Activated CD4-positive, alpha-beta T cell treated with anti-CD3 and anti-CD28 coated beads, Interleukin-2, amount 10 ng/mL, durations not matched to agents 24 days and 14 days (primary cell): ENCODE measurements at regions not wholly inside any gene's neighbourhood (a gene's known extent, or its start where the extent isn't known, plus 50 kb on each side); places are given as distances from the start of the nearest gene placed in this dataset.
"Not testable (repeated sequence)": the region's sequence is repeated elsewhere in the genome, so short reads cannot be mapped to it uniquely, and the experiment has no call there.

Source experiments
- DNase-seq: peaks from one replicate; pipeline ENCODE4 v3.0.0; 2022
- H3K27ac Mint-ChIP-seq: one replicate; pipeline ENCODE4 v1.8.0; 2022; ENCODE audit warnings: mild to moderate bottlenecking, mixed read lengths
- H3K27me3 Mint-ChIP-seq: one replicate; pipeline ENCODE4 v1.8.0; 2022; ENCODE audit warnings: mixed read lengths
- H3K36me3 Mint-ChIP-seq: one replicate; pipeline ENCODE4 v1.8.0; 2022; ENCODE audit warnings: low read depth, mild to moderate bottlenecking, mixed read lengths
- H3K4me1 Mint-ChIP-seq: one replicate; pipeline ENCODE4 v1.8.0; 2021; ENCODE audit warnings: mixed read lengths
- H3K4me3 Mint-ChIP-seq: one replicate; pipeline ENCODE4 v1.8.0; 2022; ENCODE audit warnings: mild to moderate bottlenecking, moderate library complexity, mixed read lengths
- H3K9me3 Mint-ChIP-seq: one replicate; pipeline ENCODE4 v1.8.0; 2021; ENCODE audit warnings: mixed read lengths
- intact Hi-C: fragments of 100-400 bp; cut with micrococcal nuclease; formaldehyde crosslinking; loops from one replicate; pipeline ENCODE4 v1.15.1; 2023

DNA sequence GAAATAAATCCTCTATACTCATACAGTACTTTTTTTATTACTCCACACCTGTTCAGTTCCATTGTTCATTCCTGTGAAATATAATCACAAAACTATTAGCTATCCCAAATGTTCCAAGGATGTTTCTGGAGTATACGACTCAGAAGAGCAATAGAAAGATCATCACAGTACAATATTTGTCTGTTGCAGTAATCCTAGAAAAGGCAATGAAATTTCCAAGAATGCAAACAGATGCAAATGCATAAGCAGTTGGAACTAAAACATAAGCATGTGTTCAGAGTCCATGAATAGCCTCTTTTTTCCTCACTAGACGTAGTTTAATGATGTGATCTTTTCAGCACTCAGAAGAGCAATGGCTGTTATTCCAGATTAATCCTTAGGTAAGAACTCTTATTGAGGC is 55.2 kb downstream of the RTL3 start:
- H3K27ac Mint-ChIP-seq, result no peak overlapping the region
- DNase-seq, result no peak
- no peaks in the 10 kb centered on the region for H3K27me3 Mint-ChIP-seq
- peaks cover 13% of the 10 kb centered on the region for H3K9me3 Mint-ChIP-seq
- no peaks in the 10 kb centered on the region for H3K4me1 Mint-ChIP-seq
- intact Hi-C loops, result no loop called here
- no peaks in the 10 kb centered on the region for H3K36me3 Mint-ChIP-seq
- H3K4me3 Mint-ChIP-seq, result no peak overlapping the region

DNA sequence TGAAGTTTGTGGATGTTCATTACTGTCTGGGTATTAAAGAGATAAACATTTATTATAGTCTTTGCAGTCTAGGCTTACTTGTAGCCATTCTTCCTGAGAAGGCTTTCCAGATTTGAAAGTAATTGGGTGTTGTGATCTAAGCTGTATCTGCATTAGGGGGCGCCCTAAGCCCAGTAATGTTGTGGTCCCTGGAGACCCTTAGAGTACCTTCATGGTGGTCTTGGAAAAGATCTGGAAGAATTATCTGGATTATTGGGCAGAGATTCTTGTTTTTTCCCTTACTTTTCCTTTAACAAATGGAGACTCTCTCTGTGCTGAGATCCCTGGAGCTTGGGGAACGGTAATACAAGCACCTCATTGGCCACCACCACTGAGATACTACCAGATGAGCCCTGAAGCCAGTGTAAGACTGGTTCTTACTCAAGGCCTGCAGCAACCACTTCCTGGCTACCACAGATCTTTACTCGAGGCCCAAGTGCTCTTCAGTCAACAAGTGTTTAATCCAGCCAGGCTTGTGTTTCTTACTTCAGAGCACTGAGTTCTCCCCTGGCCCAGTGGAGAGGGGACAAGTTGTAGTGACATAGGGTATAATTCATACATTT is 63.1 kb downstream of the RTL3 start:
- no peak overlapping the region for H3K4me3 Mint-ChIP-seq
- intact Hi-C loops, result no loop called here
- no peak for DNase-seq
- H3K27ac Mint-ChIP-seq, result no peak overlapping the region
- no peaks in the 10 kb centered on the region for H3K27me3 Mint-ChIP-seq
- peaks cover 2% of the 10 kb centered on the region for H3K36me3 Mint-ChIP-seq
- peaks cover 3% of the 10 kb centered on the region for H3K4me1 Mint-ChIP-seq
- peaks cover 11% of the 10 kb centered on the region for H3K9me3 Mint-ChIP-seq

DNA sequence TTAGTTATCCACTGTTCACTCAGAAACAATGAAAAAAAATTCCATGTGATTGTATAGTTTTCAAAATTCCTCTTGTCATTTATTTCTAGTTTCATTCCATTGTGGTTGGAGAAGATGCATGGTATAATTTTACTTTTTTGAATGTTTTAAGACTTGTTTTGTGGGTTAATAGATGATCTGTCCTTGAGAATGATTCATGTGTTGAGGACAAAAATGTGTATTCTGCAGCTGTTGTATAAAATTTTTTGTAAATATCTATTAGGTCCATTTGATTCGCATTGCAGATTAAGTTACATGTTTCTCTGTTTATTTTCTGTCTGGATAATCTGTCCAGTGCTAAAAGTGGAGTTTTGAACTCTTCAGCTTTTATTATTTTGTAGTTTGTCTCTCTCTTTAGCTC is 65.4 kb downstream of the RTL3 start:
- H3K4me3 Mint-ChIP-seq, result no peak overlapping the region
- H3K9me3 Mint-ChIP-seq, result peaks cover 5% of the 10 kb centered on the region
- DNase-seq, result no peak
- H3K27ac Mint-ChIP-seq, result no peak overlapping the region
- H3K4me1 Mint-ChIP-seq, result peaks cover 3% of the 10 kb centered on the region
- H3K36me3 Mint-ChIP-seq, result peaks cover 2% of the 10 kb centered on the region
- intact Hi-C loops, result no loop called here
- no peaks in the 10 kb centered on the region for H3K27me3 Mint-ChIP-seq

DNA sequence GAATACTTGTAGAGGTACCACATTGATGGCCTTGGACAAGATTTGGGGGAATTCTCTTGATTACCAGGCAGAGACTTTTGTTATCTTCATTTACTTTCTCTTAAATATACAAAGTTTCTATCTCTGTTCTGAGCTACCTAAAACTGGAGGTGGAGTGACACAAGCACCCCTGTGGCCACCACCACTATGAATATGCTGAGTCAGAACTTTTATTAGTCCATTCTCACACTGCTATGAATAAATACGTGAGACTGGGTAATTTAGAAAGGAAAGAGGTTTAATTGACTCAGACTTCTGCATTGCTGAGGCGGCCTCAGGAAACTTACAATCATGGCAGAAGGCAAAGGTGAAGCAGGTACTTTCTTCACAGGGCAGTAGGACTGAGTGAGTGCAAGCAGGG is 67.1 kb downstream of the RTL3 start:
- intact Hi-C loops, result no loop called here
- no peak for DNase-seq
- H3K9me3 Mint-ChIP-seq, result peaks cover 5% of the 10 kb centered on the region
- no peak overlapping the region for H3K4me3 Mint-ChIP-seq
- no peaks in the 10 kb centered on the region for H3K27me3 Mint-ChIP-seq
- H3K27ac Mint-ChIP-seq, result no peak overlapping the region
- peaks cover 2% of the 10 kb centered on the region for H3K36me3 Mint-ChIP-seq
- peaks cover 3% of the 10 kb centered on the region for H3K4me1 Mint-ChIP-seq

DNA sequence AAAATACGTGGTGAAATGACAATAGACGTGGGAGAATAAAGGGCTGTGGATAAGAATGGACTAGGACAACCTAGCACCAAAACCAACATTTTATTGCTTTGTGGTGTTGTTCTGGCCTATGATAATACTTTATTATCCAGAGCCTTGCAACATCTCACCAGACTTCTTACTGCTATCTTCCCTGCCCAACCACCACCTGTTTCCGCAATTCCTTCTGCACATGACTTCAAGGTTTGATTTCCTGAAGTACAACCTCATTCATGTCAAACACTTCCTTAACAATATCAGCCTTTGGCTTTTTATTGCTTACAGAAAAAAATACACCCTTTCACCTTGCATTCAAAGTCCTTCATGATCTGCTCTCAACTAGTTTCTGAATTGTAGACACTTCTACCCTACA is 84.8 kb downstream of the RTL3 start:
- no peak overlapping the region for H3K27ac Mint-ChIP-seq
- no peaks in the 10 kb centered on the region for H3K27me3 Mint-ChIP-seq
- no peak for DNase-seq
- intact Hi-C loops, result no loop called here
- peaks cover 4% of the 10 kb centered on the region for H3K4me1 Mint-ChIP-seq
- no peak overlapping the region for H3K4me3 Mint-ChIP-seq
- H3K36me3 Mint-ChIP-seq, result no peaks in the 10 kb centered on the region
- no peaks in the 10 kb centered on the region for H3K9me3 Mint-ChIP-seq

DNA sequence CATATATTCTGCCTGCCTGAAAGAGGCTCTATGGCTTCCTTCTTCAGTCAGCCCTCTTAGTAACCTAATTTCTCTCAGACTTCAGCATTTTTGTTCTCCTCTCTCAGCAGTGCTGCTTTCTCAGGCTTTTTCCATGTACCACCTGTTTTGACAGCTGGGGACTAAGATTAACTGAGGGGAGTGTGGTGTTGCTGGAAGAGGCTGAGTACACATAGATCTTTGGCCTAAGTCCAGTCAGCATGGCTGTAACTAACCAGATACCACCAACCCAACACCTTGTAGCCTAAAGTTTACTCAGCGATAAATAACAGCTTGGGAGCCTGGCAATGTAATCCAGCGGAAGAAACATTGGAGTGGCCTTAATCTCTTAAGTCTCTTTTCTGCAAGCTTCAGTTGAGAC is 85.5 kb downstream of the RTL3 start:
- H3K27me3 Mint-ChIP-seq, result no peaks in the 10 kb centered on the region
- H3K4me3 Mint-ChIP-seq, result no peak overlapping the region
- H3K4me1 Mint-ChIP-seq, result peaks cover 4% of the 10 kb centered on the region
- no peaks in the 10 kb centered on the region for H3K36me3 Mint-ChIP-seq
- no peak overlapping the region for H3K27ac Mint-ChIP-seq
- intact Hi-C loops, result no loop called here
- no peaks in the 10 kb centered on the region for H3K9me3 Mint-ChIP-seq
- no peak for DNase-seq

DNA sequence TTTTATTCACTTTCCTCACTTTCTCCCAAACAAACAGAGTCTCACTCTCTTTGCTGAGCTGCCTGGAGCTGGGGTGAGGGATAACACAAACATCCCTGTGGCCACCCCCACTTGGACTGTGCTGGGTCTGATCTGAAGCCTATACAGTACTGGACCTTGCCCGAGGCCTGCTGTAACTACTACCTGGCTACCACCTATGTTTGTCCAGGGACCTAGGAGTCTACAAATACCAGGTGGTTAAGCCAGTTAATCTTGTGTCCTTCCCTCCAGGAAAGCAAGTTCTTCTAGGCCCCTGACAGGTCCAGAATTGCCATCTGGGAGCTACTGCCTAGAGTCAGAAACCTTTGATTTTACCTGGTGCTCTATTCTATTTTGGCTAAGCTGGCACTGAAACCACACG is 87.3 kb downstream of the RTL3 start:
- Mint-ChIP-seq H3K4me3 (no peak overlapping the region), H3K36me3 (no peaks in the 10 kb centered on the region), H3K4me1 (peaks cover 4% of the 10 kb centered on the region), H3K27me3 (no peaks in the 10 kb centered on the region), H3K9me3 (no peaks in the 10 kb centered on the region), H3K27ac (no peak overlapping the region)
- no peak for DNase-seq
- intact Hi-C loops, result no loop called here

DNA sequence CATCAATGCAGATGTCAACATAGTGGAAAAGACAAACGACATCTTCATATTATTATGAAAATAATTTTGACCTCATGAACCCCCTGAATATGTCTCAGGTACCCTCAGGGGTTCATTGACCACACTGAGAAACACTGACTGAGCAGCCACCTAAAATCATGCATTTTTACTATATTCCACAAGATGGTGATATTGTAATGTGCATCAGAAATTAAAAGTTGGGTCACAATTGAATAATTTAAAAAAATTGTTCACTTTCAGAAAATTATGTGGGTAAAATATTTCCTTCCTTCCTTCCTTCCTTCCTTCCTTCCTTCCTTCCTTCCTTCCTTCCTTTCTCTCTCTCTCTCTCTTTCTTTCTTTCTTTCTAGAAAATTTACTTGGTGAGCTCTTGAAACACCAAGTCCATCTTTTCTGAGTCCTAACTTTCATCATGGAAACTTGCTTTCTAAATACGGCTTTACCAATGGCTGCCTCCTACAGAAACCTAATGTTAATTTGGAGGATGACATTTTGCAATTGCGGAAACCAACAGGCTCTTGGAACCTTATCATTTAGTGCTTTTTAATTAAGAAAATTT is 103.6 kb downstream of the RTL3 start:
- Mint-ChIP-seq H3K36me3 (peaks cover 3% of the 10 kb centered on the region), H3K4me1 (peaks cover 5% of the 10 kb centered on the region), H3K4me3 (no peak overlapping the region), H3K27ac (no peak overlapping the region), H3K9me3 (no peaks in the 10 kb centered on the region), H3K27me3 (no peaks in the 10 kb centered on the region)
- intact Hi-C loops, result loop anchor here (1.0 to 5.0 kb wide), 5 partner anchors 331 to 897 kb away; no protein-coding TSS in a partner anchor
- no peak for DNase-seq

DNA sequence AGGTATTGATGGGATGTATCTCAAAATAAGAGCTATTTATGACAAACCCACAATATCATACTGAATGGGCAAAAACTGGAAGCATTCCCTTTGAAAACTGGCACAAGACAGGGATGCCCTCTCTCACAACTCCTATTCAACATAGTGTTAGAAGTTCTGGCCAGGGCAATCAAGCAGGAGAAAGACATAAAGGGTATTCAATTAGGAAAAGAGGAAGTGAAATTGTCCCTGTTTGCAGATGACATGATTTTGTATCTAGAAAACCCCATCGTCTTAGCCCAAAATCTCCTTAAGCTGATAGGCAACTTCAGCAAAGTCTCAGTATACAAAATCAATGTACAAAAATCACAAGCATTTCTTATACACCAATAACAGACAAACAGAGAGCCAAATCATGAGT is 106.5 kb downstream of the RTL3 start:
- H3K4me1 Mint-ChIP-seq, H3K9me3 Mint-ChIP-seq, DNase-seq, H3K27me3 Mint-ChIP-seq, intact Hi-C loops, H3K27ac Mint-ChIP-seq, H3K36me3 Mint-ChIP-seq, H3K4me3 Mint-ChIP-seq: not testable (repeated sequence)

DNA sequence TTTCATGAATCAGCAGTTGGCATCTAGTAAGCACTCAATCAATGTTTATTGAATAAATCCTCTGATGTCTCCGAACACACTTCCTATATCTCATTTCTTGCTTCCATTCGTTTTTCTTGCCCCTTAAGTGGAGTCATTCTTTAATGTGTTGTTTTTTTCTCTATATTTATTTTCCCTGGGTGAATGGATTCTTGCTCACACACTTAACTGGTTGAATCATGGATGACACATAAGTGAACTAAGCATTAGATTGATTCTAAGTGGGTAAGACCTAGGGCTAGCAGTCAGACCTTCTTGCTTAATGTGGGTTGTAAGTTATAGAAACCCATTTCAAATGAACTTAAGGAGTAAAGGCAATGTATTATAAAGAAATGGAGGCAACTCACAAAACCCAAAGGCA is 111.1 kb downstream of the RTL3 start:
- no peak overlapping the region for H3K27ac Mint-ChIP-seq
- intact Hi-C loops, result no loop called here

DNA sequence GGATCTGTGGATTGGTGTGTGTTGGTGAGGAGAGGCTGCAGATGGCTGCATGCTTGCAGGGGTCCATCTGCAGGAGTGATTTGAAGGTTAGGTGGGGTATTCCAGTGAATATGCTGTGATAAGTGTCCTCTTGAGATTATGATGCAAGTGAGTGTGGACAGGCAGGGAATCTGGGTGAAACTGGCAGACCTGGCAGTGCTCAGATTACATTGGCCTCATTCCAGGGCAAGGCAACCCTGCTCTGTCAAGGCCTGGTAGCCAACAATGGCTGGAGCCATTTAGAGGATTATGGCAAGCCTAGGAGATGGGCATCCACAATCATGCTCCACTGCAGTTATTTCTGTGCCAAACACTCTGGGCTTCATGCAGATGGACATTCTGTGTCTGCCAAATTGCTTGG is 113.9 kb downstream of the RTL3 start:
- Mint-ChIP-seq H3K4me3 (no peak overlapping the region), H3K9me3 (peaks cover 24% of the 10 kb centered on the region), H3K4me1 (peaks cover 2% of the 10 kb centered on the region), H3K27me3 (no peaks in the 10 kb centered on the region), H3K27ac (no peak overlapping the region), H3K36me3 (peaks cover 18% of the 10 kb centered on the region)
- DNase-seq, result no peak
- intact Hi-C loops, result no loop called here

More for the DNA sequence above, 111.1 kb downstream of the RTL3 start:
- no peaks in the 10 kb centered on the region for H3K27me3 Mint-ChIP-seq
- peaks cover 12% of the 10 kb centered on the region for H3K36me3 Mint-ChIP-seq
- no peak for DNase-seq
- no peak overlapping the region for H3K4me3 Mint-ChIP-seq
- H3K9me3 Mint-ChIP-seq, result peaks cover 17% of the 10 kb centered on the region
- peaks cover 2% of the 10 kb centered on the region for H3K4me1 Mint-ChIP-seq

DNA sequence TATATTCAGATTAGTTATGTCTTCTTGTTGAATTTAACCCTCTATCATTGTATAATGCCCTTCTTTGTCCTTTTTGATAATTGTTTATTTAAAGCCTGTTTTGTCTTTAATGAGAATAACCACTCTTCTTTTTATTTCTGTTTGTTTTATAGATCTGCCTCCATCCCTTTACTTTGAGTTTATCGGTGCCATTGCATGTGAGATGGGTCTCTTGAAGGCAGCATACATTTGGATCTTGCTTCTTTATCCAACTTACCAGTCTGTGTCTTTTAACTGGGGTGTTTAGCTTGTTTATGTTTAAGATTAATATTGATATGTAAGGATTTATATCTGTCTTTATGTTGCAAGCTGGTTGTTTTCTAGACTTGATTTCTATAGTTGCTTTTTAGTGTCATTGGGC is 115.8 kb downstream of the RTL3 start:
- peaks cover 24% of the 10 kb centered on the region for H3K9me3 Mint-ChIP-seq
- no peak overlapping the region for H3K4me3 Mint-ChIP-seq
- no peak for DNase-seq
- no peaks in the 10 kb centered on the region for H3K27me3 Mint-ChIP-seq
- H3K4me1 Mint-ChIP-seq, result no peaks in the 10 kb centered on the region
- intact Hi-C loops, result no loop called here
- H3K27ac Mint-ChIP-seq, result no peak overlapping the region
- peaks cover 20% of the 10 kb centered on the region for H3K36me3 Mint-ChIP-seq

DNA sequence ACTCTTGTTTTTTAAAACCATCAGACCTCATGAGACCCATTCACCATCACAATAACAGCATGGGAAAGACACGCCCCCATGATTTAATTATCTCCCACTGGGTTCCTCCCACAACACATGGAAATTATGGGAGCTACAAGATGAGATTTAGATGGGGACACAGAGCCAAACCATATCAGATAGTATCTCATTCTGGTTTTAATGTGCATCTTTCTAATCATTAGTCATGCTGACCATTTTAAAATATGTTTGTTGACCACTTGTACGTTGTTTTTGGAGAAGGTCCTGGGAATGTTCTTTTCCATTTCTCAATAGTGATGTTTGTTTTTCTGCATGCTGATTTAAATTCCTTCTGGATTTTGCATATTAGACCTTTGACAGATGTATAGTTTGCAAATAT is 119.0 kb downstream of the RTL3 start:
- intact Hi-C loops, result no loop called here
- Mint-ChIP-seq H3K36me3 (peaks cover 20% of the 10 kb centered on the region), H3K4me1 (no peaks in the 10 kb centered on the region), H3K27ac (no peak overlapping the region), H3K4me3 (no peak overlapping the region), H3K27me3 (no peaks in the 10 kb centered on the region), H3K9me3 (peaks cover 14% of the 10 kb centered on the region)
- DNase-seq, result no peak

DNA sequence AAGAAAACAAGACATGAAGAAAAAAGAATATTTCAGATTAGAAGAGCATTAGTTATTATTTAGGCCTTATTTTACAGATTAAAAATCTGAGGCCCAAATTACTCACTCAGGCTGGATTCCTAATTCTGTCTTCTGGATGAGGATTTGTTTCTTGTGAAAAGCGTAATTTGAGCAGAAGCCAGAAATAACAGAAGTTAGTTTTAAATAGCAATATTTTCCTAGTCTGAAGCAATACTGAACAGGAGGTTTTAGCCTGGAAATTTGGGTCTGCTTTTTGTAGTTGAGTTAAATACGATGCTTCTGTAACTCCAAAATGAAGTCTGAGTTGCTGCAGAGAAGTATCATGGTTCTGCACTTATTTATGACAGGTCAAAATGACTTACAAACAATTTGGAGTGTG is 124.9 kb downstream of the RTL3 start:
- Mint-ChIP-seq H3K4me1 (peaks cover 7% of the 10 kb centered on the region), H3K9me3 (peaks cover 3% of the 10 kb centered on the region), H3K4me3 (no peak overlapping the region), H3K36me3 (peaks cover 5% of the 10 kb centered on the region), H3K27me3 (no peaks in the 10 kb centered on the region), H3K27ac (no peak overlapping the region)
- intact Hi-C loops, result no loop called here
- no peak for DNase-seq

DNA sequence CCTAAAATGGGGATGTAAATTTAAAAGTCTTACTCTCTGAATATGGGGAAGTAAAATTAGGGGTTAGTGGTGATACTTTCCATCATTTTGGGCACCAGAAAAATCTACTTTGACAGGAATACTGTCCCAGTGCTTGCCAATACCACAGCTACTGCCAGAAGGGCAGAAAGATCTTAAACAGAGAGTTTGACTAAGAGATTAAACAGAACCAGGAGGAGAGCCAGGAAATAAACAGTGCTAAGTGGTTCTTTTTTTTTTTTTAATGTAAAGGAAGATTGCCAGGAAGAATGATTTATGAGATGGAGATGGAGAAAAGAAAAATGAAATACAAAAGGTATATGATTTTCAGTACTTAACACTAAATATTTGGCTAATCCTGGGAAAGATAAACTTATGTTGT is 126.8 kb downstream of the RTL3 start:
- Mint-ChIP-seq H3K27ac (no peak overlapping the region), H3K9me3 (peaks cover 3% of the 10 kb centered on the region), H3K27me3 (no peaks in the 10 kb centered on the region), H3K4me3 (no peak overlapping the region), H3K36me3 (peaks cover 5% of the 10 kb centered on the region), H3K4me1 (peaks cover 9% of the 10 kb centered on the region)
- intact Hi-C loops, result no loop called here
- DNase-seq, result no peak
